GM23248 (cell line): ENCODE measurements at regions not wholly inside any gene's neighbourhood (a gene's known extent, or its start where the extent isn't known, plus 50 kb on each side); places are given as distances from the start of the nearest gene placed in this dataset.

ENCODE experiments used
- DNase-seq: peaks from one replicate; pipeline ENCODE4 v3.0.0-alpha.2; 2015
- H2AFZ ChIP-seq: fragments of 200-600 bp; sonication (generic); 2 replicates; pipeline ENCODE4 v1.6.1; 2016; ENCODE audit warnings: antibody characterized with exemption
- H3F3A ChIP-seq: fragments of 200-600 bp; sonication (generic); 2 replicates; pipeline ENCODE4 v1.6.1; 2016; ENCODE audit warnings: mild to moderate bottlenecking, antibody characterized with exemption, mixed run types; ENCODE audit not compliant: insufficient read depth
- H3K27ac ChIP-seq: fragments of 200-600 bp; sonication (generic); 2 replicates; pipeline ENCODE4 v1.5.1; 2016; ENCODE audit warnings: mild to moderate bottlenecking
- H3K27me3 ChIP-seq: fragments of 200-600 bp; sonication (generic); replicated peaks from 2 replicates; pipeline ENCODE4 v1.6.1; 2016; ENCODE audit warnings: mild to moderate bottlenecking; ENCODE audit not compliant: insufficient read depth
- H3K36me3 ChIP-seq: fragments of 200-600 bp; sonication (generic); 2 replicates; pipeline ENCODE4 v1.6.1; 2016; ENCODE audit warnings: low read depth, mild to moderate bottlenecking
- H3K4me1 ChIP-seq: fragments of 200-600 bp; sonication (generic); 2 replicates; pipeline ENCODE4 v1.6.1; 2016; ENCODE audit warnings: mild to moderate bottlenecking; ENCODE audit not compliant: insufficient read depth
- H3K4me2 ChIP-seq: fragments of 200-600 bp; sonication (generic); one replicate; pipeline ENCODE4 v1.6.1; 2016; ENCODE audit warnings: mild to moderate bottlenecking; ENCODE audit not compliant: unreplicated experiment
- H3K4me3 ChIP-seq: fragments of 200-600 bp; sonication (generic); 2 replicates; pipeline ENCODE4 v1.5.1; 2016; ENCODE audit warnings: mild to moderate bottlenecking
- H3K79me2 ChIP-seq: fragments of 200-600 bp; sonication (generic); 2 replicates; pipeline ENCODE4 v1.6.1; 2016; ENCODE audit warnings: mild to moderate bottlenecking; ENCODE audit not compliant: insufficient read depth
- H3K9ac ChIP-seq: fragments of 200-600 bp; sonication (generic); 2 replicates; pipeline ENCODE4 v1.6.1; 2016; ENCODE audit warnings: mild to moderate bottlenecking
- H3K9me2 ChIP-seq: fragments of 200-600 bp; sonication (generic); 2 replicates; pipeline ENCODE4 v1.6.1; 2016; ENCODE audit warnings: mixed run types, mild to moderate bottlenecking, moderate library complexity; ENCODE audit not compliant: insufficient read depth
- H3K9me3 ChIP-seq: fragments of 200-600 bp; sonication (generic); one replicate; pipeline ENCODE4 v1.6.1; 2017; ENCODE audit warnings: low read depth
- H4K20me1 ChIP-seq: fragments of 200-600 bp; sonication (generic); 2 replicates; pipeline ENCODE4 v1.6.0; 2016; ENCODE audit not compliant: insufficient read depth
- EZH2 ChIP-seq: fragments of 200-600 bp; sonication (generic); IDR thresholded peaks from 2 replicates; pipeline ENCODE4 v1.6.1; 2018; ENCODE audit warnings: antibody characterized with exemption, mild to moderate bottlenecking; ENCODE audit not compliant: insufficient read depth, poor library complexity, severe bottlenecking
- EZH2phosphoT487 ChIP-seq: fragments of 200-600 bp; sonication (generic); IDR thresholded peaks from 2 replicates; pipeline ENCODE4 v1.6.1; 2018; ENCODE audit warnings: antibody characterized with exemption, moderate library complexity, mild to moderate bottlenecking, low read depth; ENCODE audit not compliant: insufficient read depth
- WGBS, 2 experiments: methylation state at CpG; one replicate each; pipeline ENCODE4 v1.1.6; 2015 to 2017; ENCODE audit warnings: low lambda C conversion rate in 2 of 2, low coverage in 1 of 2; ENCODE audit errors: missing lambda C conversion rate in 2 of 2; 5-methylcytosine and 5-hydroxymethylcytosine counted together
- in situ Hi-C: fragments of 300-500 bp; cut with MboI; formaldehyde crosslinking; loops from 2 replicates; pipeline ENCODE4 v1.15.0; 2020

DNA sequence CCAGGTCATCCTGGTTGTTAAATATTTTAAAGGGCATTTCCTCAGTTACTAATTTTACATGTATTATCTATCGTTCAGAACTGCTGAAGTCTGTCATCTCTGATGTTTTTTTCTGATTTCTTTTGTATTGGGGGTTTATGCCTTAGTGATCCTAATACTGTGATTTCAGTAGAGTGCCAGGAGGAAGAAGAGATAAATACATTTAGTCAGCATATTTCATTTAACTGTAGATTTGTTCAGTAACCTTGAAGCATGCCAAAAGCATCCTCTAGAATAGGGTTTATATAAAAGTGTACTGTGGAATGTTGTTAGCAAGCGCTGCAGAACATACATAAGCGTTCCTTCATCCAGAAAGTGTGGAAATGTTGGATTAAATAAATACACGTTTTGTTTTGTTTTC, 342.3 kb upstream of the DPPA4 start:
- Histone ChIP-seq H3K9me2 (no peaks in the 10 kb centered on the region), H3K36me3 (no peaks in the 10 kb centered on the region), H3K9ac (no peak overlapping the region), H3K4me3 (no peak overlapping the region), H3K9me3 (no peaks in the 10 kb centered on the region), H3F3A (peaks cover 13% of the 10 kb centered on the region; the same call in 1 of the 2 replicates), H3K27me3 (no peaks in the 10 kb centered on the region), H3K4me1 (peaks cover 11% of the 10 kb centered on the region), H3K79me2 (no peaks in the 10 kb centered on the region), H3K27ac (no peak overlapping the region), H4K20me1 (no peaks in the 10 kb centered on the region), H3K4me2 (no peak overlapping the region), H2AFZ (no peak overlapping the region)
- in situ Hi-C loops = no loop called here
- DNase-seq = no peak
- TF ChIP-seq EZH2 = no peak
- no peak for TF ChIP-seq EZH2phosphoT487
- 37 to 43% methylated on average over 4 of the region's 4 CpGs for WGBS, 2 experiments

DNA sequence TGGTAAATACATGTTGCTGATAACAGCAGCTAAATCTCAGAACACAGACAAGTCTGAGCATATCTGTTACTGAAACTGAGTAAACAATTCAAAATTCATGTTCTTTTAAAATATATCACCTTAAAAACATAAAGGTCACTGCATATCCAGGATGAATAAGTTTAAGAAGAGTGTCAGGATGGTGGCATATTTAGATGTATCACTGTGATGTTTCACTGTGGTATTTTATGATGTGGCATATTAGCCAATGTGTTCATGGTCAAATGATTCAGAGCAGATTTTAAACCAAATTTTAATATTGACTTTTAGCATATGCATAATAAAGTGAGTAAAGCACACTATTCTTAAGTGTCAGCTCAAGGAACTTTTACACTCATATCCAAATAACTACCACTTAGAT, 346.4 kb upstream of the DPPA4 start:
- no peaks in the 10 kb centered on the region for H3K36me3 ChIP-seq

DNA sequence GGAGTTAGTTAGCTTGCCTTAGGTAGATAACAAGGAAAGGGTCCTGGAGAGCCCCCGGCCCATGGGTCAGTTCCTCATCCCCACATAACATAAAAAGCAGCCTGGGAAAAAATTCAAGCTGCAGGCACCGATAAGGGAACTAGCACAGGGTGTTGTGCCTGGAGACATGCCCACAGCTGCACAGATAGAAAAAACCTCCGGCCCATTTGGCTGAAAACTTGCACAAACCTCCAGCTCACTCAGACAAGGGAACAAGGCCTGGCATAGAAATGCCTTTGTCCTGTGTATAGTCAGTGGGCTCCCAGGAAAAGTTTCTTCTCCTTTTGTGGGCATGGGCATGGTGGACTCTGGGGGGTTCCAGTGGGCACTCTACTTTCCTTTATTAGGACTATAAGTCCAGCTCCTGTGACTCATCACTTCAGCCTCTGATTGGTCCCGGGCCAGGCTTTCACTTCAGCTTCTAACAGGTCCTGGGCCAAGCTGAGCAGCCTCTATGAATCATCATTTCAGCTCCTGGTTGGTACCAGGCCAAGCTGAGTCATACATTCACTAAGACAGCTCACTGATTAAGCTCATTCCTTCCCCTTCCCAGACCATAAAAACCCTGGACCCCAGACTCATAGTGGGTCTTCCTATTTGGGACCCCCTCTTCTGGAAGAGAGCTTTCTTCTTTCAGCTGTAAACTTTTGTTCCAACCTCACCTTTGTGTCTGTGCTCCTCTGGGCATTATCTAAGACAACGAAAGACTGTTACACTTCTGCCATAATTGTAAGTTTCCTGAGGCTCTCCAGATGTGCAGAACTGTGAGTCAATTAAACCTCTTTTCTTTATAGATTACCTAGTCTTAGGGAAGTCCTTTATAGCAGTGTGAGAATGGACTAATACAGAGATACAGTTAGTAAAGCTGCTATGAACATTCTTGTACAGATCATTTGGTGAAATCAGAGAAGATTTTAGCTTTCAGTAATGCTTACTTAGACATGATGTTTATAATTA, 348.0 kb upstream of the DPPA4 start:
- WGBS, 2 experiments = 13 to 25% methylated on average over 5 of the region's 5 CpGs
- no peak overlapping the region for H2AFZ ChIP-seq

More for the DNA sequence above, 346.4 kb upstream of the DPPA4 start:
- no peaks in the 10 kb centered on the region for H3K9me2 ChIP-seq
- H3K27ac ChIP-seq = no peak overlapping the region
- no peak overlapping the region for H3K9ac ChIP-seq
- H3K9me3 ChIP-seq = no peaks in the 10 kb centered on the region
- no peak for TF ChIP-seq EZH2phosphoT487
- TF ChIP-seq EZH2 = no peak
- peaks cover 22% of the 10 kb centered on the region for H3K4me1 ChIP-seq
- H4K20me1 ChIP-seq = no peaks in the 10 kb centered on the region
- H3K4me2 ChIP-seq = peak overlapping the region; percentile 5
- in situ Hi-C loops = no loop called here
- no peak overlapping the region for H2AFZ ChIP-seq
- H3F3A ChIP-seq = peaks cover 29% of the 10 kb centered on the region
- peak; percentile 47 for DNase-seq
- no peaks in the 10 kb centered on the region for H3K79me2 ChIP-seq
- no peak overlapping the region for H3K4me3 ChIP-seq
- no peaks in the 10 kb centered on the region for H3K27me3 ChIP-seq

DNA sequence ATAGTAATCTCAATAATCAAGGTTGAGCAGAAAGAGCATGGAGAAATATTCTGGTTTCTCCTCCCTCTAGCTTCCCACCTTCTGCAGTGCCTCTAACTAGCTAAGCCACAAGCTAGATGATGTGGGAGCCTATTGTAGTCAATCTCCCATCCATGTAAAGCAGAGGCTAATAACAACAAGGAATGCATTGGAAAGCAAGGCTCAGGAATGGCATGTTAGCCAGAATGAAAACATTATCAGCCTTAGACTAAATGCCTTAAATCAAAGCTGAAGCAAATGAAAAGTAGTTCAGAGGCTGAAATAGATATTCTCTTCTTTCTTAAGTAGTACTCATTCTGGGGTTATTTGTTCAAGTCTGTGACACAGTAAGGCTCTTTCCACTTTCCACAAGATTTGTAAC, 350.3 kb upstream of the DPPA4 start:
- no peaks in the 10 kb centered on the region for H3K36me3 ChIP-seq
- no peaks in the 10 kb centered on the region for H3K27me3 ChIP-seq
- peaks cover 22% of the 10 kb centered on the region for H3K4me1 ChIP-seq
- H4K20me1 ChIP-seq = no peaks in the 10 kb centered on the region
- no peak overlapping the region for H2AFZ ChIP-seq
- no peak overlapping the region for H3K4me2 ChIP-seq
- H3K79me2 ChIP-seq = no peaks in the 10 kb centered on the region
- DNase-seq = no peak
- H3K4me3 ChIP-seq = no peak overlapping the region
- H3K9me2 ChIP-seq = no peaks in the 10 kb centered on the region
- H3K27ac ChIP-seq = no peak overlapping the region
- in situ Hi-C loops = no loop called here
- no peaks in the 10 kb centered on the region for H3K9me3 ChIP-seq
- H3F3A ChIP-seq = peaks cover 29% of the 10 kb centered on the region
- H3K9ac ChIP-seq = no peak overlapping the region
- no peak for TF ChIP-seq EZH2phosphoT487
- TF ChIP-seq EZH2 = no peak

More for the DNA sequence above, 348.0 kb upstream of the DPPA4 start:
- no peak for TF ChIP-seq EZH2
- no peak for TF ChIP-seq EZH2phosphoT487
- H3F3A ChIP-seq = peaks cover 29% of the 10 kb centered on the region
- H3K9ac ChIP-seq = no peak overlapping the region
- no peaks in the 10 kb centered on the region for H3K36me3 ChIP-seq
- peak overlapping the region; percentile 45 for H3K27ac ChIP-seq
- DNase-seq = peak; percentile 100
- H3K9me2 ChIP-seq = no peaks in the 10 kb centered on the region
- H3K4me2 ChIP-seq = no peak overlapping the region
- peaks cover 22% of the 10 kb centered on the region for H3K4me1 ChIP-seq
- peak overlapping the region; percentile 39 for H3K4me3 ChIP-seq
- H3K79me2 ChIP-seq = no peaks in the 10 kb centered on the region
- in situ Hi-C loops = no loop called here
- H4K20me1 ChIP-seq = no peaks in the 10 kb centered on the region
- H3K27me3 ChIP-seq = no peaks in the 10 kb centered on the region
- no peaks in the 10 kb centered on the region for H3K9me3 ChIP-seq

DNA sequence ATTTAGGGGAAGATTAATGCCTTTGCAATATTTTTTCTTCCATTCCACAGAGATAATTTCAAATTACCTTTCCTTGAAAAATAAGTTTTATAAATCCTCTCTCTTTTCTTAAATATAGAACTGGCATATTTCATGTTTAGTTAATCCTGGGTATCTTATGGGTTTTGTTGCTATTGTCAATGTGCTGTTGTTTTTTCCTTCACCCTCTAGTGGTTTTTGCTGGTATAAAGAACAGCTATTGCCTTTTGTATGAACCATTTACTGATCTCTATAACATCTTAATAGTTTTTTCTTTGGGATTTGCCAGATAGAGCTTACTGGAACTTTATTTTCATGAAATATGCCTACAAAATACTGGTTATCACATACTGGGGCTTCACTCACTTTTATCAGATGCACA, 359.6 kb upstream of the DPPA4 start:
- no peak for TF ChIP-seq EZH2phosphoT487
- TF ChIP-seq EZH2 = no peak
- Histone ChIP-seq H3K4me3 (no peak overlapping the region), H3K4me2 (no peak overlapping the region), H3K36me3 (no peaks in the 10 kb centered on the region), H4K20me1 (no peaks in the 10 kb centered on the region), H3K9ac (no peak overlapping the region), H3K9me2 (no peaks in the 10 kb centered on the region), H3K4me1 (no peaks in the 10 kb centered on the region), H3K27ac (no peak overlapping the region), H2AFZ (no peak overlapping the region), H3F3A (no peaks in the 10 kb centered on the region), H3K79me2 (no peaks in the 10 kb centered on the region), H3K9me3 (no peaks in the 10 kb centered on the region), H3K27me3 (no peaks in the 10 kb centered on the region; the same call in 1 of the 2 replicates)
- no peak for DNase-seq
- in situ Hi-C loops = no loop called here
